MM.1S (cell line): ENCODE measurements at regions not wholly inside any gene's neighbourhood (a gene's known extent, or its start where the extent isn't known, plus 50 kb on each side); places are given as distances from the start of the nearest gene placed in this dataset.
A peak's percentile ranks its signal among the peaks of the same experiment; 100 is the strongest.

Experiments used
- DNase-seq: peaks from one replicate; pipeline ENCODE4 v3.0.0-alpha.2; 2015
- H2AFZ ChIP-seq: fragments of 300-600 bp; sonication (generic); 2 replicates; pipeline ENCODE4 v1.6.0; 2016; ENCODE audit warnings: antibody characterized with exemption, low read length
- H3F3A ChIP-seq: fragments of 300-600 bp; sonication (generic); 2 replicates; pipeline ENCODE4 v1.6.1; 2016; ENCODE audit warnings: mild to moderate bottlenecking, antibody characterized with exemption, low read length, moderate library complexity, mixed read lengths; ENCODE audit not compliant: insufficient read depth
- H3K27ac ChIP-seq: fragments of 300-600 bp; sonication (generic); 2 replicates; pipeline ENCODE4 v1.5.1; 2016; ENCODE audit warnings: mild to moderate bottlenecking, low read length
- H3K27me3 ChIP-seq: fragments of 300-600 bp; sonication (generic); replicated peaks from 2 replicates; pipeline ENCODE4 v1.6.0; 2016; ENCODE audit warnings: low read length; ENCODE audit not compliant: insufficient read depth
- H3K36me3 ChIP-seq: fragments of 300-600 bp; sonication (generic); replicated peaks from 2 replicates; pipeline ENCODE4 v1.6.1; 2016; ENCODE audit warnings: mild to moderate bottlenecking, low read length, mixed read lengths; ENCODE audit not compliant: insufficient read depth
- H3K4me1 ChIP-seq: fragments of 300-600 bp; sonication (generic); 2 replicates; pipeline ENCODE4 v1.6.1; 2016; ENCODE audit warnings: low read length, mixed read lengths
- H3K4me2 ChIP-seq: fragments of 300-600 bp; sonication (generic); 2 replicates; pipeline ENCODE4 v1.6.0; 2016; ENCODE audit warnings: low read depth, low read length
- H3K4me3 ChIP-seq: fragments of 300-600 bp; sonication (generic); 2 replicates; pipeline ENCODE4 v1.5.1; 2016; ENCODE audit warnings: low read length, mixed read lengths
- H3K79me2 ChIP-seq: fragments of 300-600 bp; sonication (generic); 2 replicates; pipeline ENCODE4 v1.6.1; 2016; ENCODE audit warnings: mixed run types, low read length, mixed read lengths
- H3K9ac ChIP-seq: fragments of 300-600 bp; sonication (generic); 2 replicates; pipeline ENCODE4 v1.6.1; 2016; ENCODE audit warnings: low read length, mixed read lengths
- H3K9me2 ChIP-seq: fragments of 300-600 bp; sonication (generic); replicated peaks from 2 replicates; pipeline ENCODE4 v1.6.1; 2016; ENCODE audit warnings: mild to moderate bottlenecking, low read length, mixed read lengths; ENCODE audit not compliant: insufficient read depth
- H3K9me3 ChIP-seq: fragments of 300-600 bp; sonication (generic); replicated peaks from 2 replicates; pipeline ENCODE4 v1.6.1; 2016; ENCODE audit warnings: mild to moderate bottlenecking, low read length, mixed read lengths; ENCODE audit not compliant: insufficient read depth
- H4K20me1 ChIP-seq: fragments of 300-600 bp; sonication (generic); 2 replicates; pipeline ENCODE4 v1.6.1; 2016; ENCODE audit warnings: mild to moderate bottlenecking, low read length, moderate library complexity, mixed read lengths; ENCODE audit not compliant: insufficient read depth
- EZH2 ChIP-seq: fragments of 300-600 bp; sonication (generic); optimal IDR thresholded peaks from 2 replicates; pipeline ENCODE3; 2017; ENCODE audit warnings: low read depth, mild to moderate bottlenecking, antibody characterized with exemption, low read length, mixed read lengths
- EZH2phosphoT487 ChIP-seq: fragments of 300-600 bp; sonication (generic); IDR thresholded peaks from 2 replicates; pipeline ENCODE4 v1.6.1; 2018; ENCODE audit warnings: antibody characterized with exemption, low read length
- TF ChIP-seq, protein P1 (sequence below): fragments of 300-600 bp; sonication (generic); IDR thresholded peaks from 2 replicates; pipeline ENCODE4 v1.5.1; 2016; ENCODE audit warnings: antibody characterized with exemption, low read length, mixed read lengths

DNA sequence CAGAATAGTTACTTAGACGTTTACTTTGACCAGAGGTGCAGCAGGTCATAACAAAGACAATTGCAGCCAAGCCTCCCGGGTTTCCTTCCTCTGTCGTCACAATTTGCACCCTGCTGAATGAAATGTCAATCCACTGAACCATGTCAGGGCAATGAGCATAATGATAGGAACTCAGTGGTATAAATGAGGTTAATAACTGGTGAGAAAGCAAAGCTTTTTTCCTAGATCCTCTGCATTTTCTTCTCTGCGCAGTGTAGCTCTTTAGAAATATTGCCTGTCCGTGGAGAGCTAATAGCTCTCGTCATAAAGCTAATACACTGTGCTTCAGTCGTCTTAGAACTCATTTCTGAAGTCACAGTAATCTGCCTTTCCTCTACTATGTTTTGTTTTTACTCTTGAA is 1960.1 kb upstream of the ADGRL3 start:
- Histone ChIP-seq H3K9me2 (no peaks in the 10 kb centered on the region), H3F3A (no peaks in the 10 kb centered on the region), H3K4me3 (no peak overlapping the region), H3K9me3 (no peaks in the 10 kb centered on the region), H3K79me2 (no peaks in the 10 kb centered on the region), H4K20me1 (no peaks in the 10 kb centered on the region), H3K4me1 (no peaks in the 10 kb centered on the region), H3K4me2 (no peak overlapping the region), H2AFZ (no peak overlapping the region), H3K27me3 (no peaks in the 10 kb centered on the region), H3K9ac (no peak overlapping the region), H3K36me3 (no peaks in the 10 kb centered on the region), H3K27ac (no peak overlapping the region)
- TF ChIP-seq, protein P1, sequence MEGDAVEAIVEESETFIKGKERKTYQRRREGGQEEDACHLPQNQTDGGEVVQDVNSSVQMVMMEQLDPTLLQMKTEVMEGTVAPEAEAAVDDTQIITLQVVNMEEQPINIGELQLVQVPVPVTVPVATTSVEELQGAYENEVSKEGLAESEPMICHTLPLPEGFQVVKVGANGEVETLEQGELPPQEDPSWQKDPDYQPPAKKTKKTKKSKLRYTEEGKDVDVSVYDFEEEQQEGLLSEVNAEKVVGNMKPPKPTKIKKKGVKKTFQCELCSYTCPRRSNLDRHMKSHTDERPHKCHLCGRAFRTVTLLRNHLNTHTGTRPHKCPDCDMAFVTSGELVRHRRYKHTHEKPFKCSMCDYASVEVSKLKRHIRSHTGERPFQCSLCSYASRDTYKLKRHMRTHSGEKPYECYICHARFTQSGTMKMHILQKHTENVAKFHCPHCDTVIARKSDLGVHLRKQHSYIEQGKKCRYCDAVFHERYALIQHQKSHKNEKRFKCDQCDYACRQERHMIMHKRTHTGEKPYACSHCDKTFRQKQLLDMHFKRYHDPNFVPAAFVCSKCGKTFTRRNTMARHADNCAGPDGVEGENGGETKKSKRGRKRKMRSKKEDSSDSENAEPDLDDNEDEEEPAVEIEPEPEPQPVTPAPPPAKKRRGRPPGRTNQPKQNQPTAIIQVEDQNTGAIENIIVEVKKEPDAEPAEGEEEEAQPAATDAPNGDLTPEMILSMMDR, result no peak
- TF ChIP-seq EZH2phosphoT487, result no peak
- no peak for TF ChIP-seq EZH2
- no peak for DNase-seq

DNA sequence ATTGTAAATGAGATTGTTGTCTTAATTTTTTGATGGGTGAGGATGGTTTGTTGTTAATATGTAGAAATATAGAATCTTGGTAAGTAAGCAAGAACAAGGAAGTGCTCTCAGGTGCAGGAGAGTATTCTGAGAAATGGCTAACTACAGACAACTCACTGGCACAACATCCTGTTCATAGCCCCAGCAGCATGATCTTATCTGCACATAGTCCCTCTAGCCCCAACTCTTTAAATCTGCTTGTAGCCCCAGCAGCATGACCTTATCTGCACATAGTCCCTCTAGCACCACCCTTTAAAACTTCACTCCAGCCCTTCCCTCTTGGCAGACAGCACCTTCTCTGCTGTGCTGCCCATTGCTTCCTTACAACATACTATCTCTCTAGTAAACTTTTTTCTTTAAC is 1957.1 kb upstream of the ADGRL3 start:
- no peaks in the 10 kb centered on the region for H3K4me1 ChIP-seq
- no peaks in the 10 kb centered on the region for H4K20me1 ChIP-seq
- H3F3A ChIP-seq, result no peaks in the 10 kb centered on the region
- no peaks in the 10 kb centered on the region for H3K9me2 ChIP-seq
- H3K27ac ChIP-seq, result no peak overlapping the region
- no peak overlapping the region for H3K4me2 ChIP-seq
- H3K9me3 ChIP-seq, result no peaks in the 10 kb centered on the region
- no peak for TF ChIP-seq EZH2phosphoT487
- TF ChIP-seq EZH2, result no peak
- TF ChIP-seq, protein P1, result no peak
- H3K4me3 ChIP-seq, result no peak overlapping the region
- no peak overlapping the region for H3K9ac ChIP-seq
- H2AFZ ChIP-seq, result no peak overlapping the region
- H3K27me3 ChIP-seq, result no peaks in the 10 kb centered on the region
- H3K79me2 ChIP-seq, result no peaks in the 10 kb centered on the region
- DNase-seq, result no peak
- H3K36me3 ChIP-seq, result no peaks in the 10 kb centered on the region

DNA sequence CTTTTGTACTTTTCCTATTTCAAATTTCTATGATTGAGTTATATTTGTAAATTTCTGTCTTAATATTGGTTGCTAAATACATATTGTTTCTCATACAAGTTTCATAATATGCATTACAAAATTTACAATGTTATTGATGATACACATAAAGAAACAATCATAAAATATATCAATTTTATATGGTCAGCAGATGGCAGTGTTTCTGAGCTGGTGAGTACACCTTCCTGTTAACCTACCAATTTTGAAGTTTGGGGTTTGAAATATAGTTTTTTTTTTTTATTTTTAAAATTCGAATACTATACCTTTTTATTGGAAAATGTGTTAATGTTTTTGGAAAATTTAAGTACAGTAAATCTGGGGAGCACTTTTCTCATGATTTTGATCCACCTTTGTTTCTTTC is 1953.1 kb upstream of the ADGRL3 start:
- H3K9me3 ChIP-seq, result no peaks in the 10 kb centered on the region
- H3K4me2 ChIP-seq, result no peak overlapping the region
- H3K4me3 ChIP-seq, result no peak overlapping the region
- TF ChIP-seq EZH2, result no peak
- TF ChIP-seq, protein P1, result peak; percentile 26
- peak; percentile 27 for DNase-seq
- no peaks in the 10 kb centered on the region for H4K20me1 ChIP-seq
- H3K4me1 ChIP-seq, result no peaks in the 10 kb centered on the region
- no peaks in the 10 kb centered on the region for H3F3A ChIP-seq
- no peaks in the 10 kb centered on the region for H3K79me2 ChIP-seq
- no peaks in the 10 kb centered on the region for H3K36me3 ChIP-seq
- H3K9me2 ChIP-seq, result no peaks in the 10 kb centered on the region
- no peak overlapping the region for H3K27ac ChIP-seq
- H2AFZ ChIP-seq, result no peak overlapping the region
- no peaks in the 10 kb centered on the region for H3K27me3 ChIP-seq
- H3K9ac ChIP-seq, result no peak overlapping the region
